HEK293 (cell line): ENCODE measurements at regions not wholly inside any gene's neighbourhood (a gene's known extent, or its start where the extent isn't known, plus 50 kb on each side); places are given as distances from the start of the nearest gene placed in this dataset.

Experiments used
- CTCF ChIA-PET: fragments of 350-600 bp; formaldehyde crosslinking; extraction: SDS; loops from one replicate; lab custom pipeline; 2021; ENCODE audit warnings: antibody characterized with exemption; lab: Yijun Ruan, JAX
- POLR2A ChIA-PET: fragments of 300-600 bp; formaldehyde crosslinking; extraction: SDS; loops from one replicate; lab custom pipeline; 2020; ENCODE audit warnings: antibody characterized with exemption, inconsistent platforms; lab: Yijun Ruan, JAX
- H3K27ac ChIP-seq: fragments of 200-500 bp; sonication (Bioruptor generic); 2 replicates; pipeline ENCODE4 v1.5.1; 2014; ENCODE audit warnings: low read depth, low read length, control low read depth, inconsistent platforms; ENCODE audit errors: extremely low read depth
- H3K36me3 ChIP-seq, 2 experiments: fragments of 200-500 bp in 1 of 2; sonication (Bioruptor generic) in 1 of 2; 1 replicate in 1 of 2; 2 replicates in 1 of 2; pipeline ENCODE4 v1.5.1; 2014 to 2017; ENCODE audit warnings: inconsistent platforms in 2 of 2, low read length in 2 of 2; ENCODE audit not compliant: control insufficient read depth in 2 of 2, insufficient read depth in 1 of 2
- H3K4me1 ChIP-seq: fragments of 200-500 bp; sonication (Bioruptor generic); 2 replicates; pipeline ENCODE4 v1.5.1; 2014; ENCODE audit warnings: mild to moderate bottlenecking, low read length, inconsistent platforms; ENCODE audit not compliant: control insufficient read depth, insufficient read depth
- H3K4me3 ChIP-seq: 2 replicates; pipeline ENCODE4 v1.5.1; 2011; ENCODE audit warnings: low read depth, mild to moderate bottlenecking, control low read depth, low read length, moderate library complexity
- H3K9me3 ChIP-seq: fragments of 200-500 bp; sonication (Bioruptor generic); 2 replicates; pipeline ENCODE4 v1.5.1; 2014; ENCODE audit warnings: low read depth, low read length, inconsistent platforms; ENCODE audit not compliant: control insufficient read depth, insufficient read depth
- HOXC10 ChIP-seq: sonication (generic); formaldehyde crosslinking; IDR thresholded peaks from 2 replicates; pipeline ENCODE4 v1.8.1; 2023; ENCODE audit warnings: mild to moderate bottlenecking, missing genetic modification reagents
- IKZF3 ChIP-seq: fragments of 450-650 bp; IDR thresholded peaks from 2 replicates; pipeline ENCODE4 v1.5.0; 2018; ENCODE audit warnings: missing biosample characterization, mild to moderate bottlenecking, missing genetic modification characterization, moderate library complexity
- KLF16 ChIP-seq: fragments of 450-650 bp; formaldehyde crosslinking; IDR thresholded peaks from 2 replicates; pipeline ENCODE4 v1.5.1; 2017; ENCODE audit warnings: missing biosample characterization, missing genetic modification characterization
- KLF9 ChIP-seq: fragments of 450-650 bp; formaldehyde crosslinking; IDR thresholded peaks from 2 replicates; pipeline ENCODE4 v1.5.1; 2016; ENCODE audit warnings: missing biosample characterization, missing genetic modification characterization, low read depth
- REPIN1 ChIP-seq: fragments of 450-650 bp; formaldehyde crosslinking; IDR thresholded peaks from 2 replicates; pipeline ENCODE4 v1.5.1; 2017; ENCODE audit warnings: missing biosample characterization, missing genetic modification characterization, low read depth
- SETDB1 ChIP-seq: IDR thresholded peaks from one replicate; pipeline ENCODE4 v1.6.1; 2017; ENCODE audit warnings: mild to moderate bottlenecking, low read length, moderate library complexity, mixed read lengths; ENCODE audit not compliant: insufficient read length
- SP7 ChIP-seq: fragments of 450-650 bp; formaldehyde crosslinking; IDR thresholded peaks from 2 replicates; pipeline ENCODE4 v1.5.1; 2016; ENCODE audit warnings: missing biosample characterization, missing genetic modification characterization
- ZBTB8A ChIP-seq: fragments of 450-650 bp; formaldehyde crosslinking; IDR thresholded peaks from 2 replicates; pipeline ENCODE4 v1.5.1; 2016; ENCODE audit warnings: missing biosample characterization, missing genetic modification characterization
- ZFP41 ChIP-seq: fragments of 450-650 bp; formaldehyde crosslinking; IDR thresholded peaks from 2 replicates; pipeline ENCODE4 v1.5.1; 2016; ENCODE audit warnings: missing biosample characterization, missing genetic modification characterization, borderline replicate concordance
- ZNF10 ChIP-seq: fragments of 450-650 bp; formaldehyde crosslinking; IDR thresholded peaks from 2 replicates; pipeline ENCODE4 v1.5.1; 2017; ENCODE audit warnings: missing biosample characterization, missing genetic modification characterization
- ZNF121 ChIP-seq: fragments of 450-650 bp; formaldehyde crosslinking; IDR thresholded peaks from 2 replicates; pipeline ENCODE4 v1.5.1; 2016; ENCODE audit warnings: missing biosample characterization, missing genetic modification characterization
- ZNF138 ChIP-seq: fragments of 450-650 bp; formaldehyde crosslinking; IDR thresholded peaks from 2 replicates; pipeline ENCODE4 v1.5.1; 2016; ENCODE audit warnings: missing biosample characterization, missing genetic modification characterization, borderline replicate concordance
- ZNF248 ChIP-seq: fragments of 450-650 bp; formaldehyde crosslinking; IDR thresholded peaks from 2 replicates; pipeline ENCODE4 v1.5.1; 2017; ENCODE audit warnings: missing biosample characterization, missing genetic modification characterization
- ZNF302 ChIP-seq: fragments of 450-650 bp; formaldehyde crosslinking; IDR thresholded peaks from 2 replicates; pipeline ENCODE4 v1.5.1; 2016; ENCODE audit warnings: missing biosample characterization, missing genetic modification characterization, low read depth
- ZNF416 ChIP-seq: fragments of 450-650 bp; formaldehyde crosslinking; IDR thresholded peaks from 2 replicates; pipeline ENCODE4 v1.5.1; 2016; ENCODE audit warnings: missing biosample characterization, missing genetic modification characterization
- ZNF560 ChIP-seq: fragments of 450-650 bp; formaldehyde crosslinking; IDR thresholded peaks from 2 replicates; pipeline ENCODE4 v1.5.1; 2017; ENCODE audit warnings: missing biosample characterization, missing genetic modification characterization, borderline replicate concordance
- ZNF670 ChIP-seq: fragments of 450-650 bp; formaldehyde crosslinking; IDR thresholded peaks from 2 replicates; pipeline ENCODE4 v1.5.1; 2016; ENCODE audit warnings: missing biosample characterization, missing genetic modification characterization, low read depth
- ZNF701 ChIP-seq: fragments of 450-650 bp; formaldehyde crosslinking; IDR thresholded peaks from 2 replicates; pipeline ENCODE4 v1.5.1; 2016; ENCODE audit warnings: missing biosample characterization, missing genetic modification characterization
- TF ChIP-seq, protein P1 (sequence below): fragments of 450-650 bp; formaldehyde crosslinking; IDR thresholded peaks from 2 replicates; pipeline ENCODE4 v1.5.1; 2016; ENCODE audit warnings: missing biosample characterization, missing genetic modification characterization, borderline replicate concordance
- TF ChIP-seq, protein P2 (sequence below): fragments of 450-650 bp; formaldehyde crosslinking; IDR thresholded peaks from 2 replicates; pipeline ENCODE4 v1.5.1; 2016; ENCODE audit warnings: missing biosample characterization, missing genetic modification characterization

- Histone ChIP-seq H3K27ac (no peak overlapping the region), H3K36me3 (no peaks in the 10 kb centered on the region), H3K9me3 (no peaks in the 10 kb centered on the region), H3K4me3 (no peak overlapping the region), H3K4me1 (no peaks in the 10 kb centered on the region)
- POLR2A ChIA-PET: no interaction called here
- no peak for TF ChIP-seq ZNF10 (tag by site-specific recombination)
- TF ChIP-seq ZNF560: no peak
- TF ChIP-seq, protein P1, sequence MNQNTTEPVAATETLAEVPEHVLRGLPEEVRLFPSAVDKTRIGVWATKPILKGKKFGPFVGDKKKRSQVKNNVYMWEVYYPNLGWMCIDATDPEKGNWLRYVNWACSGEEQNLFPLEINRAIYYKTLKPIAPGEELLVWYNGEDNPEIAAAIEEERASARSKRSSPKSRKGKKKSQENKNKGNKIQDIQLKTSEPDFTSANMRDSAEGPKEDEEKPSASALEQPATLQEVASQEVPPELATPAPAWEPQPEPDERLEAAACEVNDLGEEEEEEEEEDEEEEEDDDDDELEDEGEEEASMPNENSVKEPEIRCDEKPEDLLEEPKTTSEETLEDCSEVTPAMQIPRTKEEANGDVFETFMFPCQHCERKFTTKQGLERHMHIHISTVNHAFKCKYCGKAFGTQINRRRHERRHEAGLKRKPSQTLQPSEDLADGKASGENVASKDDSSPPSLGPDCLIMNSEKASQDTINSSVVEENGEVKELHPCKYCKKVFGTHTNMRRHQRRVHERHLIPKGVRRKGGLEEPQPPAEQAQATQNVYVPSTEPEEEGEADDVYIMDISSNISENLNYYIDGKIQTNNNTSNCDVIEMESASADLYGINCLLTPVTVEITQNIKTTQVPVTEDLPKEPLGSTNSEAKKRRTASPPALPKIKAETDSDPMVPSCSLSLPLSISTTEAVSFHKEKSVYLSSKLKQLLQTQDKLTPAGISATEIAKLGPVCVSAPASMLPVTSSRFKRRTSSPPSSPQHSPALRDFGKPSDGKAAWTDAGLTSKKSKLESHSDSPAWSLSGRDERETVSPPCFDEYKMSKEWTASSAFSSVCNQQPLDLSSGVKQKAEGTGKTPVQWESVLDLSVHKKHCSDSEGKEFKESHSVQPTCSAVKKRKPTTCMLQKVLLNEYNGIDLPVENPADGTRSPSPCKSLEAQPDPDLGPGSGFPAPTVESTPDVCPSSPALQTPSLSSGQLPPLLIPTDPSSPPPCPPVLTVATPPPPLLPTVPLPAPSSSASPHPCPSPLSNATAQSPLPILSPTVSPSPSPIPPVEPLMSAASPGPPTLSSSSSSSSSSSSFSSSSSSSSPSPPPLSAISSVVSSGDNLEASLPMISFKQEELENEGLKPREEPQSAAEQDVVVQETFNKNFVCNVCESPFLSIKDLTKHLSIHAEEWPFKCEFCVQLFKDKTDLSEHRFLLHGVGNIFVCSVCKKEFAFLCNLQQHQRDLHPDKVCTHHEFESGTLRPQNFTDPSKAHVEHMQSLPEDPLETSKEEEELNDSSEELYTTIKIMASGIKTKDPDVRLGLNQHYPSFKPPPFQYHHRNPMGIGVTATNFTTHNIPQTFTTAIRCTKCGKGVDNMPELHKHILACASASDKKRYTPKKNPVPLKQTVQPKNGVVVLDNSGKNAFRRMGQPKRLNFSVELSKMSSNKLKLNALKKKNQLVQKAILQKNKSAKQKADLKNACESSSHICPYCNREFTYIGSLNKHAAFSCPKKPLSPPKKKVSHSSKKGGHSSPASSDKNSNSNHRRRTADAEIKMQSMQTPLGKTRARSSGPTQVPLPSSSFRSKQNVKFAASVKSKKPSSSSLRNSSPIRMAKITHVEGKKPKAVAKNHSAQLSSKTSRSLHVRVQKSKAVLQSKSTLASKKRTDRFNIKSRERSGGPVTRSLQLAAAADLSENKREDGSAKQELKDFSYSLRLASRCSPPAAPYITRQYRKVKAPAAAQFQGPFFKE (tag by site-specific recombination): no peak
- no peak for TF ChIP-seq ZNF670 (tag by site-specific recombination)
- no peak for TF ChIP-seq REPIN1 (tag by site-specific recombination)
- no peak for TF ChIP-seq IKZF3 (tag by site-specific recombination)
- TF ChIP-seq ZBTB8A: no peak
- no peak for TF ChIP-seq ZNF248 (tag by site-specific recombination)
- no peak for TF ChIP-seq ZNF138 (tag by site-specific recombination)
- no peak for TF ChIP-seq KLF9 (tag by site-specific recombination)
- no peak for TF ChIP-seq ZFP41 (tag by site-specific recombination)
- CTCF ChIA-PET: no interaction called here
Measured at GRCh38 chr11:80849253-80849652, 1408.4 kb upstream of the TENM4 start.

GRCh38 chr11:80846979-80847378 lies 1406.1 kb upstream of the TENM4 start:
- TF ChIP-seq, protein P2, sequence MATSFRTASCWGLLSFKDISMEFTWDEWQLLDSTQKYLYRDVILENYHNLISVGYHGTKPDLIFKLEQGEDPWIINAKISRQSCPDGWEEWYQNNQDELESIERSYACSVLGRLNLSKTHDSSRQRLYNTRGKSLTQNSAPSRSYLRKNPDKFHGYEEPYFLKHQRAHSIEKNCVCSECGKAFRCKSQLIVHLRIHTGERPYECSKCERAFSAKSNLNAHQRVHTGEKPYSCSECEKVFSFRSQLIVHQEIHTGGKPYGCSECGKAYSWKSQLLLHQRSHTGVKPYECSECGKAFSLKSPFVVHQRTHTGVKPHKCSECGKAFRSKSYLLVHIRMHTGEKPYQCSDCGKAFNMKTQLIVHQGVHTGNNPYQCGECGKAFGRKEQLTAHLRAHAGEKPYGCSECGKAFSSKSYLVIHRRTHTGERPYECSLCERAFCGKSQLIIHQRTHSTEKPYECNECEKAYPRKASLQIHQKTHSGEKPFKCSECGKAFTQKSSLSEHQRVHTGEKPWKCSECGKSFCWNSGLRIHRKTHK: no peak
- TF ChIP-seq ZNF121: no peak
- no peak for TF ChIP-seq SP7 (tag by site-specific recombination)
- no peak for TF ChIP-seq ZNF416 (tag by site-specific recombination)
- no peak for TF ChIP-seq SETDB1
- no peak for TF ChIP-seq ZNF701
- TF ChIP-seq KLF16 (tag by site-specific recombination): no peak
- TF ChIP-seq HOXC10 (CRISPR knock-in tag): no peak
- TF ChIP-seq ZNF302 (tag by site-specific recombination): no peak
- Histone ChIP-seq H3K27ac (no peak overlapping the region), H3K4me3 (no peak overlapping the region), H3K4me1 (no peaks in the 10 kb centered on the region), H3K36me3 (no peaks in the 10 kb centered on the region), H3K9me3 (no peaks in the 10 kb centered on the region)
- CTCF ChIA-PET: no interaction called here
- POLR2A ChIA-PET: no interaction called here
